OCI-LY7 (cell line): ENCODE measurements at regions not wholly inside any gene's neighbourhood (a gene's known extent, or its start where the extent isn't known, plus 50 kb on each side); places are given as distances from the start of the nearest gene placed in this dataset.

Experiments used
- BruUV-seq: library from RNA; stranded (reverse); fragments of 400-500 nt; replicated peaks from 2 replicates; lab custom pipeline; 2021; lab: Mats Ljungman, UMichigan
- CTCF ChIA-PET: fragments of 300-600 bp; sonication (Branson Sonifier 250); formaldehyde crosslinking; loops from one replicate; lab custom pipeline; 2022; ENCODE audit warnings: antibody characterized with exemption; ENCODE audit not compliant: unreplicated experiment; lab: Charles Lee
- POLR2A ChIA-PET: fragments of 300-600 bp; sonication (Branson Sonifier 250); formaldehyde crosslinking; loops from one replicate; lab custom pipeline; 2022; ENCODE audit warnings: antibody characterized with exemption; lab: Charles Lee
- DNase-seq: peaks from one replicate; pipeline ENCODE4 v3.0.0-alpha.2; 2015; ENCODE audit warnings: low spot score
- H2AFZ ChIP-seq: fragments of 200-600 bp; sonication (generic), shearing (Covaris generic); 2 replicates; pipeline ENCODE4 v1.6.1; 2014; ENCODE audit warnings: mild to moderate bottlenecking, antibody characterized with exemption, low read length, moderate library complexity
- H3K27ac ChIP-seq: fragments of 200-600 bp; sonication (generic); 2 replicates; pipeline ENCODE4 v1.5.1; 2014; ENCODE audit warnings: mixed run types, low read depth, mild to moderate bottlenecking, moderate library complexity, low read length, inconsistent platforms; ENCODE audit not compliant: poor library complexity, severe bottlenecking
- H3K36me3 ChIP-seq: fragments of 200-600 bp; sonication (generic); 2 replicates; pipeline ENCODE4 v1.6.1; 2014; ENCODE audit warnings: mild to moderate bottlenecking, antibody characterized with exemption, low read length, moderate library complexity, mixed read lengths; ENCODE audit not compliant: insufficient read depth
- H3K4me1 ChIP-seq: fragments of 200-600 bp; sonication (generic); 2 replicates; pipeline ENCODE4 v1.5.1; 2014; ENCODE audit warnings: mild to moderate bottlenecking, low read length; ENCODE audit not compliant: insufficient read depth, poor library complexity, severe bottlenecking
- H3K4me2 ChIP-seq: fragments of 200-600 bp; sonication (generic); 2 replicates; pipeline ENCODE4 v1.6.1; 2014; ENCODE audit warnings: mild to moderate bottlenecking, low read length
- H3K4me3 ChIP-seq: fragments of 200-600 bp; sonication (generic); 2 replicates; pipeline ENCODE4 v1.5.1; 2014; ENCODE audit warnings: mild to moderate bottlenecking, low read depth, low read length; ENCODE audit not compliant: poor library complexity, severe bottlenecking
- H3K79me2 ChIP-seq: fragments of 200-600 bp; sonication (generic); 2 replicates; pipeline ENCODE4 v1.6.1; 2016; ENCODE audit warnings: low read depth, mild to moderate bottlenecking, low read length, moderate library complexity, mixed read lengths; ENCODE audit not compliant: insufficient read depth
- H3K9me2 ChIP-seq: fragments of 200-600 bp; sonication (generic); 2 replicates; pipeline ENCODE4 v1.6.1; 2016; ENCODE audit warnings: mild to moderate bottlenecking, low read length, mixed read lengths; ENCODE audit not compliant: insufficient read depth
- H3K9me3 ChIP-seq: fragments of 200-600 bp; sonication (generic); 2 replicates; pipeline ENCODE4 v1.6.1; 2014; ENCODE audit warnings: mild to moderate bottlenecking, mixed run types, low read length, mixed read lengths
- H4K20me1 ChIP-seq: fragments of 200-600 bp; sonication (generic); 2 replicates; pipeline ENCODE4 v1.6.1; 2014; ENCODE audit warnings: mild to moderate bottlenecking, antibody characterized with exemption, low read length, moderate library complexity, mixed read lengths; ENCODE audit not compliant: insufficient read depth
- EZH2phosphoT487 ChIP-seq: fragments of 200-600 bp; sonication (generic); IDR thresholded peaks from 2 replicates; pipeline ENCODE4 v1.6.1; 2018; ENCODE audit warnings: low read depth, borderline replicate concordance, mild to moderate bottlenecking, mixed run types, antibody characterized with exemption, low read length, moderate library complexity, mixed read lengths
- intact Hi-C: fragments of 100-400 bp; cut with micrococcal nuclease; formaldehyde crosslinking; loops from one replicate; pipeline ENCODE4 v1.10.0; 2022; ENCODE audit not compliant: unreplicated experiment
- TF ChIP-seq, protein P1 (sequence below): fragments of 200-600 bp; sonication (generic); conservative IDR thresholded peaks from 2 replicates; pipeline ENCODE4 v1.5.1; 2014; ENCODE audit warnings: mild to moderate bottlenecking, antibody characterized with exemption, low read length, moderate library complexity, mixed read lengths

DNA sequence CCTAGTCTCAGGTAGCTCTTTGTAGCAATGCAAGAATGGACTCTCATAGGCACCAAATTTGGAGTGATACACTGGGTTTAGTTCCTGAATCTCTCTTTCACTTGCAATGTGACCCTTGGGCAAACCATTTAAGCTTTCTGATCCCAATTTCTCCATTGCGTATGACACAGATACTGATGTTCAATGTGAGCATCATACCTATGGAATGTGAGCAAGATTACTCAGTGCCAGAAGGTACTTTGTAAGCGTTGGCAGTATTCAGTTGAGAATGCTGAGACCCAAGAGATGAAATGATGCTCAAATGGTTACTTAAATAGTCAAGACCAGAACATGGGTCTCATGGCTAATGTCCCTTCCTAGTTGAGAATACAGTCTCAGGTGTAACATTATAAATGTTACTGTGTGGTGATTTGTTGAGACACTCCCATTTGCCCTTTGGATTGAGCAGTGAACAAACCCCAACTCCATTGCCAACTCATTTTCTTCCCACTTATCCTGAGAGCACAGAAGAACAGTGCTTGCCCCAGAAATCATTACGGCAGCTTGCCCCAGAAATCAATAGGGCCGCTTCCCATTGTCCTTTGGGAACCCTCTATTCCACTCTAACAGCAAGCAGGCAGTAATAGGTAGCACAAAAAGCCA is 134.1 kb downstream of the SOX9 start:
- BruUV-seq, result no TSS peak
- Histone ChIP-seq H3K79me2 (no peaks in the 10 kb centered on the region), H2AFZ (no peak overlapping the region), H4K20me1 (no peaks in the 10 kb centered on the region), H3K9me3 (no peaks in the 10 kb centered on the region), H3K4me1 (no peaks in the 10 kb centered on the region), H3K4me2 (no peak overlapping the region), H3K4me3 (no peak overlapping the region), H3K27ac (no peak overlapping the region), H3K36me3 (no peaks in the 10 kb centered on the region), H3K9me2 (no peaks in the 10 kb centered on the region)
- DNase-seq, result no peak
- ChIA-PET POLR2A (interaction anchor here (1.4 kb wide), 1 partner anchor 9 kb away, joined by 4 read pairs; no protein-coding TSS in a partner anchor), CTCF (no interaction called here)
- TF ChIP-seq EZH2phosphoT487, result no peak
- TF ChIP-seq, protein P1, sequence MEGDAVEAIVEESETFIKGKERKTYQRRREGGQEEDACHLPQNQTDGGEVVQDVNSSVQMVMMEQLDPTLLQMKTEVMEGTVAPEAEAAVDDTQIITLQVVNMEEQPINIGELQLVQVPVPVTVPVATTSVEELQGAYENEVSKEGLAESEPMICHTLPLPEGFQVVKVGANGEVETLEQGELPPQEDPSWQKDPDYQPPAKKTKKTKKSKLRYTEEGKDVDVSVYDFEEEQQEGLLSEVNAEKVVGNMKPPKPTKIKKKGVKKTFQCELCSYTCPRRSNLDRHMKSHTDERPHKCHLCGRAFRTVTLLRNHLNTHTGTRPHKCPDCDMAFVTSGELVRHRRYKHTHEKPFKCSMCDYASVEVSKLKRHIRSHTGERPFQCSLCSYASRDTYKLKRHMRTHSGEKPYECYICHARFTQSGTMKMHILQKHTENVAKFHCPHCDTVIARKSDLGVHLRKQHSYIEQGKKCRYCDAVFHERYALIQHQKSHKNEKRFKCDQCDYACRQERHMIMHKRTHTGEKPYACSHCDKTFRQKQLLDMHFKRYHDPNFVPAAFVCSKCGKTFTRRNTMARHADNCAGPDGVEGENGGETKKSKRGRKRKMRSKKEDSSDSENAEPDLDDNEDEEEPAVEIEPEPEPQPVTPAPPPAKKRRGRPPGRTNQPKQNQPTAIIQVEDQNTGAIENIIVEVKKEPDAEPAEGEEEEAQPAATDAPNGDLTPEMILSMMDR, result no peak
- intact Hi-C loops, result no loop called here

GRCh38 chr17:72255481-72255880 is 134.7 kb downstream of the SOX9 start:
- BruUV-seq, result no TSS peak
- H3K9me3 ChIP-seq, result no peaks in the 10 kb centered on the region
- DNase-seq, result no peak
- no peak overlapping the region for H3K4me3 ChIP-seq
- no peaks in the 10 kb centered on the region for H4K20me1 ChIP-seq
- H3K4me2 ChIP-seq, result no peak overlapping the region
- TF ChIP-seq, protein P1, result no peak
- TF ChIP-seq EZH2phosphoT487, result no peak
- CTCF ChIA-PET, result no interaction called here
- H3K79me2 ChIP-seq, result no peaks in the 10 kb centered on the region
- intact Hi-C loops, result no loop called here
- H3K36me3 ChIP-seq, result no peaks in the 10 kb centered on the region
- H3K9me2 ChIP-seq, result no peaks in the 10 kb centered on the region
- H3K27ac ChIP-seq, result no peak overlapping the region
- POLR2A ChIA-PET, result interaction anchor here (0.7 kb wide), 1 partner anchor 66 kb away, joined by 3 read pairs; no protein-coding TSS in a partner anchor
- H2AFZ ChIP-seq, result no peak overlapping the region
- no peaks in the 10 kb centered on the region for H3K4me1 ChIP-seq

DNA sequence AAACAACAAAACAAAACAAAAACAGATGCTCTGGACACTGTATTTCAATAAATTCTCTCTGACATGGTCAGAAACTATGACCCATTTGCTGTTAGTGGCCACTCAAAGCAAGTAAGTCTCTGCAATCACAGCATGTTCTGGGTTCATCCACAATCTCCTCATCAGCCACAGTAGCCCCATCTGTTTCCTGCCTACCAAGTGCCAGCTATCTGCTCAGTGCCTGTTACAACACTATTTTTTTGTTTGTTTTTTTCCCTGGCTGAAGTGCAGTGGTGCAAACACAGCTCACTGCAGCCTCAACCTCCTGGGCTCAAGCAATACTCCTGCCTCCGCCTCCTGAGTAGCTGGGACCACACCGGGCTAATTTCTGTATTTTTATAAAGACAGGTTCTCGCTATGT is 137.9 kb downstream of the SOX9 start:
- intact Hi-C loops, result no loop called here
- no peak for DNase-seq
- POLR2A ChIA-PET, result interaction anchor here (0.8 kb wide), 1 partner anchor 16 kb away, joined by 3 read pairs; no protein-coding TSS in a partner anchor
- Histone ChIP-seq H3K36me3 (no peaks in the 10 kb centered on the region), H4K20me1 (no peaks in the 10 kb centered on the region), H2AFZ (no peak overlapping the region), H3K9me3 (no peaks in the 10 kb centered on the region; the same call in 1 of the 2 replicates), H3K79me2 (no peaks in the 10 kb centered on the region), H3K9me2 (no peaks in the 10 kb centered on the region), H3K27ac (no peak overlapping the region), H3K4me2 (no peak overlapping the region), H3K4me3 (no peak overlapping the region), H3K4me1 (no peaks in the 10 kb centered on the region)
- no TSS peak for BruUV-seq
- no peak for TF ChIP-seq EZH2phosphoT487
- TF ChIP-seq, protein P1, result no peak
- CTCF ChIA-PET, result no interaction called here
